HG03045 (cell line): ENCODE measurements at regions not wholly inside any gene's neighbourhood (a gene's known extent, or its start where the extent isn't known, plus 50 kb on each side); places are given as distances from the start of the nearest gene placed in this dataset.
"Not testable (repeated sequence)": the region's sequence is repeated elsewhere in the genome, so short reads cannot be mapped to it uniquely, and the experiment has no call there.

ENCODE experiments used
- ATAC-seq: cut with Tn5 transposase; IDR thresholded peaks from one replicate; pipeline ENCODE4 v1.9.1; 2021; ENCODE audit warnings: mild to moderate bottlenecking, moderate library complexity; ENCODE audit not compliant: unreplicated experiment

DNA sequence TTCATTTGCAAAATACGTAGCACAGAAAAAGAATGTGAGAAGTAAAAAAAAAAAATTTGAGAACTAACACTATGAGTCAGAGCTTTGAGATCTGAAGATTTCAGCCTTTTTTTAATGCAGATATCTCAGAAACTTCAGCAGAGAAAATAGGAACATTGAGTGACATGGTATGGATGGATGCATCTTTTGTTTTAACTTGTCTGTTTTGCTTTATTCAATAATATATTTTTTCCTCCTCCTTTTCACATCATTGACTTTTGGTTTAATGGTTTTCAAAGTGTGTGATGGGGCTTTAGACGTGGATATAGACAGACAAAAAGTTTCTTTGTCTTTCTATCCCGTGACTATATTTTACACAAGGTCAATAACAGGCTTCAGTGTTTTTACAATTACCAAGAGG, 426.7 kb upstream of the FRG2C start:
- no peak for ATAC-seq

DNA sequence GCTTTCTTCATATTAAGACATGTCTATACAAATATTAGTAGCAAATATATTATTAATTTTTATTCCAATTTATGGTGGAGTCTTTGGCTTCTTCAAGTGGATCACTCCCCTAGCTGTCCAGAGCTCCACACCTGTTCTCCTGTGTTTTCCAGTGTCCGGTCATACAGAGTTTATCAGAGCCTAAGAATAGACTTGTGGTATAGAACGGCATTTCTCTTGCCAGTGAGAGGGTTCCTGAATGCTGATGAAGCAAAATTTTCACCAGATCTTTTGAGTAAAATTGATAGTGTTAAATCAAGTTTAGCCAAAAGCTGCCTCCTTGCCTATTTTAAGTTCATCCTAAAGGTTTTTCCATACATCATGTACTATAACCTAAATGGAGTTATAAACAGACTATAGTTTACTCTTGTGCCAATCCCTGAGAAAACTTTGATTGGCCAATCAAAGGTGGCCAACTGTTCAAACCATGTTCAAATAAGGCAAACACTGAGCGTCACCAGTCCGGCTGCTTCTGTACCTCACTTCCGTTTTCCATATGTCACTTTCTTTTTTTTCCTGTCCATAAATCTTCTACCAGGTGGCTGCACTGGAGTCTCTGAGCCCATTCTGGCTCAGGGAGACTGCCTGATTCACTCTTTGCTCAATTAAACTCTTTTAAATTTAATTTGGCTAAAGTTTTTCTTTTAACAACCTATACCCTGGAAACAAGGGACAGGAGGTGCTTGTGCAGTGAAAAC, 422.7 kb upstream of the FRG2C start:
- ATAC-seq, result not testable (repeated sequence)

DNA sequence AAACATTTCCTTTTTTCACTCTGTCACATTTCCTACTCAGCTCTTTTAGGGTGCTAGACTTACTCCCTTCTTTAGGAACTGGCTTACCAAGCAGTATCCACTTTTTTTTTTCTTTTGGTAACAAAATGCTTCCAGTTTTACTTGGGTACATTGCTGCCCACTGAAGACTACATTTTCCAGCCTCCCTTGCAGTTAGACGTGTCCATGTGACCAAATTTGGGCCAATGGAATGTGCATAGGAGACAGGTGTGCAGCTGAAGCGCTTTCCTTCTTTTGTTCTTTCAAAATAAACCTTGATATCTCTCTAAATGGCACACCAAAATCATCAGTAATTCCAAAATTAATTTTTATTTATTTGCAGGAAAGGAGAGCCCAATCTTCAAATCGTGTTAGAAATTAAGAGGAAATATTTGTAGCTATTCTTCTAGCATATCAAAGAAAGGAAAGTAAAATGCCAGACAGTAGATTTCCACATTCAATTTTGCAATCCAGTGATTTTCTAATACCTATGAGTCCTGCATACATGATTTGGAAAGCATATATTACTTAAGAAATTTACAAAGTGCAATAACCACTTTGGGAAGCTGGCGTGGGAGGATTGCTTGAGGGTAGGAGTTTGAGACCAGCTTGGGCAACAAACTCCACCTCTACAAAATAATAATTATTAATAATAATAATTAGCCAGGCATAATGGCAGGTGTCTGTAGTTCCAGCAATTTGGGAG, 422.0 kb upstream of the FRG2C start:
- ATAC-seq, result no peak

DNA sequence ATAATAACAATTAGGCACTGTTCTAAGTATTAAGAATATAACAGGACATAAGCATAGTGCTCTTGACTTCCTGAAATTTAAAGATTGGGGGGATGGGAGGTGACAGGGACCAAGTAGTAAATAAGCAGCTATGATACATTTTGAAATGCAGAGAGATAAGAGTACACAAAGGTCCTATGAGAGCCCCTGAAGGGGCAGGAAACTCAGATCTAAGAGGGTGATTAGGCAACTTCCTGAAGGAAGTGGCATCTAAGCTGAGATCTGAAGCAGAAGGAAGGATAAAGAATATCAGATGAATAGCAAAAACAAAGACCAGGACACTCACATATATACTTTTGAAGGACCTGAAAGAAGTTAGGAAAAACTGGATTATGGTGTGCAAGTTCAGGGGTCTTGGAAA, 415.2 kb upstream of the FRG2C start:
- ATAC-seq, result no peak

DNA sequence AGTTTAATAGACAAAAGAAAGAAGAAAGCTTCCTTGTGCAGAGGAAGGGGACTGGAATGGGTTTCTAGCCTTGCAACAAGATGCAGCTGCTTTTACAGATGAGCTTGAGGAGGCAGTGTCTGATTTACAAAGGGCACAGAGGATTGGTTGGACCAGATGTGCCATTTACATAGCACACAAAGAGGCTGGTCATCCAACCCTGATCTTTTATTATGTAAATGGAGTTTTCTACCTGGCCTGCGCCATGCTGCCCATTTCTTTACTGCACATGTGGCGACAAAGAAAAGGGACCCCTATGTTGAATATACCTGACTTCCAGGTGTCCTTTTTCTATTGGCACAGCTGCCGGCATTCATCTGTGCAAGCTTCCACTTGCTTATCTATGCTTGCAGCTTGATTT, 409.4 kb upstream of the FRG2C start:
- no peak for ATAC-seq

DNA sequence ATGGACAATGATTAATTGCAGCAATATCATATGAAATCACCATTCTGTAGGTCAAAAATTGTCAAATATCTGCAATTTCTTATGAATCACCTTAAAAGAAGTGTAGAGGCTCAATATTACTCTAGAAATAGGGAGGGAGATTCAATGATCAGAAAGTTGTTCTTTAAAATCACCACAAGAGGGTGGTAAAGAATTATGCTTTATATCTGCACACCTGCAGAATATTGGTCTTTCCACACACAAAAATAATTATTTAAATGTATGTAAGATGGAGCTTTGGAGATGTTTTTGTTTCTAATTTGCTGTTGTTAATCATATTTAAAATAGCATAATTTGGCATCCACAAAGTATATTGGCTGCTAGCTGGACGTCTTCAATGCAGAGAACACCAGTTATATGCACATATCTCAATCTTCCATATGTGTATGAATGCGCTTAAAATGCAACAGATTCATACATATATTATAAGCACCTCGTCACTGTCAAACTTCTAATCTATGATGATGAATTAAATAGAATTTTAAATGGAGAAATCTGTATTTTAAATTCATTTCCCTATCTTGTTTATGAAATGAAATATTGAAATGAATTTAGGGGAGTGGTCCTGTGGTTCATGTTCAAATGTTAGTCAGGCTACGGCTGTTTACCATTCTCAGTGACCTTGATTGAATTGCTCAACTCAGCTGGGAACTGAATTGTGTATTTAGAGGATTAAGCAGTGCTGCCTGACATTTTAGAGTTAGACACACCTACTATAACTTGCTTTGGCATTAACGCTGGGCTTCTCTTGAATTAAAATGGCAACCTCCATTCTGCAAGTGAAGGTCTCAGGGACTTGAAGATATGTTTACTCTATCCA, 405.1 kb upstream of the FRG2C start:
- not testable (repeated sequence) for ATAC-seq

DNA sequence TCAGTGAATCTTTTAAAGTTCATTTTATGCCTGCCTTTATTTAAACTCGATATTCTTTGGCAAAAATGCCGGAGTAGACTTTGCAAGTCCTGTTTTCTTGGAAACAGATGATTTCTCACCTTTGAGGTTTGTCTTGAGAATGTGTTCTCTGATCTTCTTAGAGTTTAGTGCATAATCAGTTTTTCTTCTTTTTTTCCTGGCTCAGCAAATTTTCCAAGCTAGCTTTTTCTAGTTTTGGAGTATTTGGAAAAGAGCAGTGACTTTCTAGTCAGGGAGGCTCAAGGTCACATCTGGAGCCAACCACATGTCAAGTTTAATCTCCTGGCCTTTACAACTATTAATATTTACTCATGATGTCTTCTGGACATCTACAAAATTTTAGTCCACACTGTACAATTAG, 403.2 kb upstream of the FRG2C start:
- not testable (repeated sequence) for ATAC-seq

DNA sequence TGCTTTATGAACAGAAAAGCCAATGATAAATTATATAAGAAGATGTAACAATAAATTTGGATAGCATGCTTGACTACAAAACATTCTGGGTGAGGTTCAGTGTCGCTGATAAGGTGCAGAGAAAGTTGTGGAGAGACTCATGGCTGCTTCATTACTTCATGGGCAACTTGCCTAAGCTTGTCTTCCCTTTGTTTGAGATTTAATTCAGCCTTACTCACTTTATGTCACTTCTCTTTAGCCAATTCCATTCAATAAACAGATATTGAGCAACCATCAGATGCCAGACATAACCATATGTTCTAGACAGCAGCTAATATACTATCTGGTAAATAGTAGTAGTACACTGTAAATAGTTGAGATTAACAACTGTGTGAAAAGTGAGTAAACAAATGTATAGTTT, 401.5 kb upstream of the FRG2C start:
- no peak for ATAC-seq

DNA sequence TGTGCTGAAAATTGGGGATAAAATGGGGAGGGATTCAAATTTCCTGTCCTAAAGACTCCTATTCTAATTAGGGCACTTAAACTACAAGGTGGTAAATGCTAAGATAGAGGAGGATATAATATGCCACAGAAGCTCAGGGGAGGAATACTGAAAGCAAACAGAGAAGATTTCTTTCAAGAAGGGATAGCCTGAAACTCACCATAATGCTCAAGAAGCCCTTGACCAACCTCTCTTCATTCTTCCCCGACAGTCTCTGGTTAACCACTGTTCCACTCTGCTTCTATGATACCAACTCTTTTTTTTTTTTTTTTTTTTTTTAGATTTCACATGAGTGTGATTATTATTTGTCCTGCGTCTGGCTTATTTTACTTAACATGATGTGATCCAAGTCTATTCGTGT, 398.2 kb upstream of the FRG2C start:
- no peak for ATAC-seq

DNA sequence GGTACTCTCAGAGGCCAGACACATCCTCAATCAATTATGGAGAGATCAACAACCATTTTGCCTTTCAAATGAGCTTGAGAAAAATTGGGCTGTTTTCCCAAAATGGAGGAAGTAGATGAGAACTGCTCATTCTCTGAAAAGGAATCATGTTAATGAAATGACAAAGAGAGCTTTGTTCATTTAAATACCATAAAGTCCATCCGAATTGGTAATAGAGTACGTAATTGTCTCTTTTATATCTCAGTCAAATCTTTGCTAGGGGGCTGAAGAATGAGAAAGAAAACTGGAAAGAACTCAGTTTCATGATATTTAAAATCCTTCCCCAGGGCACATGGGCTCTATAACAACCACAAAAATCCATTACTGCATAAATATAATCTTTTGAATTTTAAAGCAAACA, 395.6 kb upstream of the FRG2C start:
- ATAC-seq, result not testable (repeated sequence)

DNA sequence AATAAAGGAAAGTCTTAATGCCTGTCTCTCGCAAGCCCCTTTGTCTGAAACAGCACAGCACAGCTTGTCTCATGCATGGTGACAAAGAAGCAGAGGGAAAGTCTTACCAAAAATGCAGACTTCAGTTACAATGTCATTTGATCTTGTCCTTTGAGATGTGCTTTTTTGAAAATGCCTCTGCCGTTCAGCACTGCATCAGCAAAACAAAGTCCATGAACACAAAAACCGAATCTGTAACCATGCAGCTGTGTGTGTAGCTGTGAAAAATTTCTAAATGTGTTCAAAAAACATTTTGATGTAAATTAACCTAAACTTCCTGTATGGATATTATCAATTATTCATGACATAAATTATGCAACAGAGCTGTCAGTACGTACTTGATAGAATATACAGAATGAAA, 391.9 kb upstream of the FRG2C start:
- ATAC-seq, result not testable (repeated sequence)

DNA sequence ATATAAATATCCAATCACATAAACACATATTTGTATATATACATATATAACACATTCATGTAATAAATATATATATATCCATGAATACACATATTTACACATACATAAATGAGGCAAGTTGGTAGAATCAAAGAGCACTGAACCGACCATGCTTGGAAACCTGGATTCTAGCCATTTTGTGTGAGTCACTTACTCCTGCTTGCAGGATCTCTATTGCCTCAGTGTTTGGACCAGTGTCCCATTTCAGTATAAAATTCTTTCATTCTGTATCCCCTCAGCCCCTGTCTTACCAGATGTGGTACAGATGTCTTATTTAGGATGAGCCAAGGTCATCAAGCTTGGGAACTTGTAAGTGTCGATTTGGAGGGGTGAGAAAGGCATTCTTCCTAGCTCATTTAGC, 391.4 kb upstream of the FRG2C start:
- no peak for ATAC-seq

DNA sequence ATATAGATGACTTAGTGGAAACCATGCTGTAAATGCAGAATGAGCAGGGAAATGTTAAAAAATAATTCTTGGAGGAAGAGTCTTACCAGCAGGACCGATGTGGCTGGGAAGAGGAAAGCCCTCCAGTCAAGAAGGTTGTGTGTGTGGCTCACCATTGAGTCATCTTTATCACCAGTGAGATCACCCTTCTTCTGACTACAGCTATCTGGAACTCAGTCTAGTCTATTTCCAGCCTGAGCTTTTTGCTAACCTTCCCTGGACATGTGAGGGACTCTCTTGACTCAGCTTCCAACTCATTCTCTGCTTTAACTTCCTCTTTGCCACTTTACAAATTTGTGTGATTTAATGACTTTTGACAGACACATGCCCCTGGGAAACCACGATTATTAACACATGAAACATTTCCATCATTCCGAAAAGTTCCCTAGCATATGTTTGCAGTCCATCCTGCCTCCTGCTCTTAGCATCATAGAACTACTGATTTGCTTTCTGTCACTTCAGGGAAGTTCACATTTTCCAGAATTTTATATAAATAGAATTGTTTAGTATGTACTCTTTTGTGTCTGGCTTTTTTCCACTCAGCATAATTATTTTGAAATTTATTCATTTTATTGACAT, 378.5 kb upstream of the FRG2C start:
- not testable (repeated sequence) for ATAC-seq

DNA sequence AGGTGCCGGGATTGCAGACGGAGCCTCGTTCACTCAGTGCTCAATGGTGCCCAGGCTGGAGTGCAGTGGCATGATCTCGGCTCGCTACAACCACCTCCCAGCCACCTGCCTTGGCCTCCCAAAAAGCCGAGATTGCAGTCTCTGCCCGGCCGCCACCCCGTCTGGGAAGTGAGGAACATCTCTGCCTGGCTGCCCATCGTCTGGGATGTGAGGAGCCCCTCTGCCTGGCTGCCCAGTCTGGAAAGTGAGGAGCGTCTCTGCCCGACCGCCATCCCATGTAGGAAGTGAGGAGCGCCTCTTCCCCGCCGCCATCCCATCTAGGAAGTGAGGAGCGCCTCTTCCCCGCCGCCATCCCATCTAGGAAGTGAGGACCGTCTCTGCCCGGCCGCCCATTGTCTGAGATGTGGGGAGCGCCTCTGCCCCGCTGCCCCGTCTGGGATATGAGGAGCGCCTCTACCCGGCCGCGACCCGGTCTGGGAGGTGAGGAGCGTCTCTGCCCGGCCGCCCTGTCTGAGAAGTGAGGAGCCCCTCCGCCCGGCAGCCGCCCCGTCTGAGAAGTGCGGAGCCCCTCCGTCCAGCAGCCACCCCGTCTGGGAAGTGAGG, 375.1 kb upstream of the FRG2C start:
- not testable (repeated sequence) for ATAC-seq

DNA sequence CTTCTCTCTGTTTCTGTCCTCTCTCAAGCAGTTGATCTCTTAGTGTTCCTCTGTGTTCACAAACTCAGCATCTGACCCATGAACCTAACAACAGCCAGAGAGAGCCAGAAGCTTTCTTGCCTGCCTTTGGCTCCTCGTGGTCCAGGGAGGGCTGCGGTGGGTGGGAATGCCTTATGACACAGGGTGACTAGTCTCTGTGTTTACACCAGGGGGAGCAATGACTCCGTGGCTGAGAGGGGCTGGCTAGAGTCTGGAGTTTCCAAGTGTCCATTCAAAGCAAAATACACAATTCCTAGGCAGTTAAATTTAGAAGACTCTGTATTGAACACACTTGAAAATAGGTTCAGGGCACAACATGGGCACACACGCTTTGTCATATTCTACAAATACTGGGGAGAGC, 370.0 kb upstream of the FRG2C start:
- ATAC-seq, result peak; percentile 50

DNA sequence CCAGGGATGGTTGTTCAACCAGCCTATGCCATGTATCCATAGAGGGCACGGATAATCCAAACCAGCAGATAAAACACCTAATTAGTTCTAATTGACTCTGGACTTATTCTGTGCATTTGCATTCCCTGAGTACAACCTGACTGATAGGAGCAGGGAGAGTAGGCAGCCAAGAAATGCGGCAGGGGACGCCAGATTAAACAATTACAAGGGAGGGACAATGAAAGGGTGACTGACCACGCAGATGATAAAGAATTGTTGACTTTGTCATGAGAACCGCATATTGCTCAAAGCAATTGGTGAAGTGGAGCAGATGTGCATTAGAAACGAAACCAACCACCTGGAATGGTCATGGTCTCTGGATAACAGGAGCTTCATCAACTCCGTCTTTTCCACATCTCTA, 369.1 kb upstream of the FRG2C start:
- no peak for ATAC-seq

DNA sequence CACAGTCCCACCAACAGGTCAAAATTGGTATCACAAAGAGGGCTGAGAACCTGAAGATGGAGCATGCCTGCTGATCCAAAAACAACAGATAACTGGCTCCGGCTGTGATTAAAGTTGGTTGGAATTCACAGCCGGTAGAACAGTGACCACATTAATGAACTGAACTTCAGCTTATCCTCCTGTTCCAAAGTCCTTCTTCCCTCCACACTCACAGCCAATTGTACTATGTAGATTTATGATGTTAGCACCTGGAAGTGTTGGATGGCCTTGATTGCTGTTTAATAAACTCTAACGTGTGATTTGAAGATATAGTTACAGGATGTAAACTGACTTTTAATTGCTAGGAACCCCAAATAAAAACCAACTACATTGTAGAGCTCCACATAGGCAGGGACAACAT, 367.3 kb upstream of the FRG2C start:
- no peak for ATAC-seq

DNA sequence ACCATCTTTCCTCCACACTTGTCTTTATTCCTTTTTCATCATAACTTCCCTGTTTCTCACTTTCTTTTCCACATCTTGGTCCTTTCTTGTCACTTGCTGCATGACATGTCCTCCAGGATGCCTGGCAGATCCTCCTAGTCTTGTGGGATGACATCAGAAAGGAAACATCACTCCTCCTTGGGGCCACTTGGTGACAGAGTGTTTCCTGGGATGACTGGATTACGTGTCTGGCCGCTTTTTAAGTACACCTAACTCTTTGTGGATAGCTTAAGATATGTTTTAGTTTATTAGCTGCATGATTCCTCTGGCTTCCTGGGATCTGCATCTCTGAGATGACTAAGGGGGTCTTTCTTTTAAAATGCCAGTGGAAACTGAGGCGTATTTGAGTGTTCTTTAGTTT, 363.5 kb upstream of the FRG2C start:
- no peak for ATAC-seq

DNA sequence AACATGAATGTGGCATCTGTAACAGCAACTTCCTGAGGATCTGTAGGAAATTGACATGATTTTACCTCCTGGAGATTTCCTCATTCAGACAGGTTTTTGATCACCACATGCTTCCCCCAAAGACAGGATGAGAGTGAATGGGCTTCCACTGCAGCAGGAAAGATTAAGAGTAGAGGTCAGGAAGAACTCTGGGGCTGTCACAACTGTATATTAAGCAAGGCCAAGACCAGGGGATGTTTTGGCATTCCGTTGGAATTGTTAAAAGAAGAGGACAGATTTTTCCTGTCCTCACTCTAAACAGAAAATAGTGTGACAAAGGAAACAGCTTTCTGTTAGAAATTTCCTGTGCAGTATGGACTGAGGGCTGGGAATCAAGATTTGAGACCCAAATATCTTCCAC, 363.1 kb upstream of the FRG2C start:
- ATAC-seq, result not testable (repeated sequence)

DNA sequence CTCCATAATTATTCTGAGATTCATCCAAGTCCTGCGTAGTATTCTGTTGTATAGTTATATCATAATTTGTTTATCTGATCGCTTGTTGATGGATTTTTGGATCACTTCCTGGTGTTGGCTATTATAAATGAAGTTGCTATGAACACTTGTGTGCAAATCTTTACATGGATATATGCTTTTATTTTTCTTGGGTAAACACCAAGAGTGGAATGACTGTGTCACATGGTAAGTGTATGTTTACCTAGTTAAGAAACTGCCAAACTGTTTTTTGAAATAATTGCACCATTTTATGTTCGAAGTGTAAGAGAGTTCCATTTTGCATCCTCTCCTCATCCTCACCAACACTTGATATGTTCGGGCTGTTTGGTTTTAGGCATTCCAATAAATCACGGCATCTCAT, 360.4 kb upstream of the FRG2C start:
- ATAC-seq, result no peak

DNA sequence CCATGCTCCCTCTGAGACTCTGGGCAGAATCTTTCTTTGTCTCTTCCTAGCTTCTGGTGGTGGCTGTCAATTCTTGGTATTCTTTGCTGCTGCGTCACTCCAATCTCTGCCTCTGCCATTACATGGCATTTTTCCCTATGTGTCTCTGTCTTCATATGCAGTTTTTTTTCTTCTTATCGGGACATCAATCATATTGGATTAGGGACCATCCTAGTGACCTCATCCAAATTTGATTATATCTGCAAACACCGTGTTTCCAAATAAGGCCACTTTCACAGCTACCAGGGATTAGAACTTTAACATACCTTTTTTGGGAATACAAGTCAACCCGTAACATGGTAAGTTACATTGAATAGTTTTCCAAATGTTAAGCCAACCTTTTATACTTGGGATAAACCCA, 358.2 kb upstream of the FRG2C start:
- ATAC-seq, result no peak
